ENCODE measurements at regions not wholly inside any gene's neighbourhood (a gene's known extent, or its start where the extent isn't known, plus 50 kb on each side); places are given as distances from the start of the nearest gene placed in this dataset.

GRCh38 chr19:33977756-33978685 is 181.4 kb downstream of the KCTD15 start:
- Histone ChIP-seq H3K27ac (ENCODE audit: low read length) (no peak overlapping the region), H3K9me3 (ENCODE audit: control insufficient read depth, insufficient read depth, low read depth, low read length) (0 out of 2 replicates have a peak, but pooled peaks cover 2% of the 10 kb centered on the region), H3K27me3 (ENCODE audit: control insufficient read depth, insufficient read depth, low read length) (peaks cover 10% of the 10 kb centered on the region), H3K36me3 (ENCODE audit: control insufficient read depth, insufficient read depth, low read length) (no peaks in the 10 kb centered on the region), H3K4me3 (ENCODE audit: low read depth in 2 of 2, low read length in 2 of 2) (no peak overlapping the region), H3K4me1 (ENCODE audit: control insufficient read depth, insufficient read depth, low read length) (no peaks in the 10 kb centered on the region)
- BruUV-seq (replicated peaks), result no TSS peak
- DNase-seq (ENCODE audit: low read depth, low spot score) (no peak), ATAC-seq (no peak)
- in situ Hi-C loops (cut with HindIII; ENCODE audit: low pct_unique_long_range_greater_than_20kb, low sequenced_read_pairs), result no loop called here
- TF ChIP-seq REST (IDR thresholded peaks at IDR 0.05; ENCODE audit: insufficient read depth in 1 of 2, low read depth in 2 of 2, low read length in 1 of 2), result no peak
- no peak for TF ChIP-seq TCF7L2 (IDR thresholded peaks at IDR 0.05; ENCODE audit: low read depth, low read length)
- no peak for TF ChIP-seq SIN3A (IDR thresholded peaks at IDR 0.05; ENCODE audit: borderline replicate concordance, insufficient read depth, low read depth, low read length)
- intact Hi-C loops (cut with micrococcal nuclease; ENCODE audit: unreplicated experiment), result no loop called here
- ChIA-PET POLR2A (no interaction called here), CTCF (no interaction called here)

GRCh38 chr19:33982706-33983105 is 186.0 kb downstream of the KCTD15 start:
- ChIA-PET CTCF (no interaction called here), POLR2A (interaction anchor here (0.6 kb wide), 1 partner anchor 75 kb away, joined by 5 read pairs; no protein-coding TSS in a partner anchor)
- in situ Hi-C loops (cut with HindIII; ENCODE audit: low pct_unique_long_range_greater_than_20kb, low sequenced_read_pairs) (no loop called here), intact Hi-C loops (cut with micrococcal nuclease; ENCODE audit: unreplicated experiment) (no loop called here)
- Histone ChIP-seq H3K4me3 (ENCODE audit: low read depth in 2 of 2, low read length in 2 of 2) (no peak overlapping the region), H3K36me3 (ENCODE audit: control insufficient read depth, insufficient read depth, low read length) (no peaks in the 10 kb centered on the region), H3K9me3 (ENCODE audit: control insufficient read depth, insufficient read depth, low read depth, low read length) (0 out of 2 replicates have a peak, but pooled peaks cover 4% of the 10 kb centered on the region), H3K27me3 (ENCODE audit: control insufficient read depth, insufficient read depth, low read length) (peaks cover 4% of the 10 kb centered on the region), H3K27ac (ENCODE audit: low read length) (no peak overlapping the region), H3K4me1 (ENCODE audit: control insufficient read depth, insufficient read depth, low read length) (no peaks in the 10 kb centered on the region)
- no TSS peak for BruUV-seq (replicated peaks)
- DNase-seq (ENCODE audit: low read depth, low spot score), result no peak
- TF ChIP-seq CTCF (IDR thresholded peaks at IDR 0.05), result peak; percentile 8; the same call in 1 of the 2 replicates
- TF ChIP-seq REST (IDR thresholded peaks at IDR 0.05; ENCODE audit: insufficient read depth in 1 of 2, low read depth in 2 of 2, low read length in 1 of 2), result no peak
- ATAC-seq, result no peak
